ENCODE measurements at regions not wholly inside any gene's neighbourhood (a gene's known extent, or its start where the extent isn't known, plus 50 kb on each side); places are given as distances from the start of the nearest gene placed in this dataset.

- no peak for DNase-seq
Observed at GRCh38 chr3:170727754-170728153, 141.9 kb upstream of the SLC7A14 start.

- no peak for DNase-seq
Observed at GRCh38 chr3:170726976-170727661, 141.2 kb upstream of the SLC7A14 start.

GRCh38 chr3:170725285-170725731, 139.4 kb upstream of the SLC7A14 start:
- no peak for DNase-seq

- no peak for DNase-seq
Observed at GRCh38 chr3:170724599-170725280, 138.9 kb upstream of the SLC7A14 start.

- no peak for DNase-seq
Observed at GRCh38 chr3:170723241-170723640, 137.4 kb upstream of the SLC7A14 start.

- no peak for DNase-seq
Observed at GRCh38 chr3:170721563-170721962, 135.7 kb upstream of the SLC7A14 start.

- no peak for DNase-seq
Observed at GRCh38 chr3:170719300-170719699, 133.4 kb upstream of the SLC7A14 start.

GRCh38 chr3:170718848-170719247, 133.0 kb upstream of the SLC7A14 start:
- no peak for DNase-seq

- DNase-seq = no peak
Observed at GRCh38 chr3:170717410-170718402, 131.8 kb upstream of the SLC7A14 start.

GRCh38 chr3:170716172-170716805, 130.4 kb upstream of the SLC7A14 start:
- DNase-seq = no peak

- DNase-seq = no peak
Observed at GRCh38 chr3:170714562-170715535, 129.0 kb upstream of the SLC7A14 start.

GRCh38 chr3:170714122-170714521, 128.2 kb upstream of the SLC7A14 start:
- no peak for DNase-seq

GRCh38 chr3:170713653-170714052, 127.8 kb upstream of the SLC7A14 start:
- no peak for DNase-seq

- DNase-seq = no peak
Observed at GRCh38 chr3:170712798-170713197, 126.9 kb upstream of the SLC7A14 start.

- no peak for DNase-seq
Observed at GRCh38 chr3:170712336-170712735, 126.5 kb upstream of the SLC7A14 start.

- no peak for DNase-seq
Observed at GRCh38 chr3:170711786-170712185, 125.9 kb upstream of the SLC7A14 start.

- DNase-seq = no peak
Observed at GRCh38 chr3:170709046-170709445, 123.2 kb upstream of the SLC7A14 start.

GRCh38 chr3:170707899-170708298, 122.0 kb upstream of the SLC7A14 start:
- no peak for DNase-seq

GRCh38 chr3:170705131-170705530, 119.3 kb upstream of the SLC7A14 start:
- DNase-seq = no peak

GRCh38 chr3:170703121-170703588, 117.3 kb upstream of the SLC7A14 start:
- no peak for DNase-seq

All from COR-L47 (cell line).